ENCODE measurements at regions not wholly inside any gene's neighbourhood (a gene's known extent, or its start where the extent isn't known, plus 50 kb on each side); places are given as distances from the start of the nearest gene placed in this dataset.

GRCh38 chr18:76281565-76281964 is 213.5 kb downstream of the ZNF516 start:
- DNase-seq (ENCODE audit: low read depth in 2 of 2) = no peak
- Histone ChIP-seq H3K9ac (ENCODE audit: insufficient read depth, low read length) (no peak overlapping the region), H3K4me1 (ENCODE audit: control insufficient read depth, extremely low read depth, insufficient read depth, low read length) (no peaks in the 10 kb centered on the region), H4K20me1 (ENCODE audit: control insufficient read depth, extremely low read depth, insufficient read depth, low read length) (no peaks in the 10 kb centered on the region), H3K4me3 (replicated peaks in 1 of 4; ENCODE audit: control extremely low read depth in 1 of 4, insufficient read depth in 1 of 4, low read depth in 3 of 4, low read length in 4 of 4) (no peak overlapping the region), H3K27ac (ENCODE audit: insufficient read depth, low read length) (no peak overlapping the region), H3K27me3 (ENCODE audit: control insufficient read depth, insufficient read depth, low read length) (no peaks in the 10 kb centered on the region), H3K36me3 (ENCODE audit: control insufficient read depth, insufficient read depth, low read length) (no peaks in the 10 kb centered on the region), H3K9me3 (ENCODE audit: control insufficient read depth, insufficient read depth, low read depth, low read length) (no peaks in the 10 kb centered on the region), H3K79me2 (ENCODE audit: control insufficient read depth, insufficient read depth, low read length) (no peaks in the 10 kb centered on the region), H2AFZ (ENCODE audit: low read length) (no peak overlapping the region), H3K4me2 (ENCODE audit: extremely low read depth, insufficient read depth, low read length) (no peak overlapping the region)
- TF ChIP-seq CTCF (conservative IDR thresholded peaks at IDR 0.05 in 1 of 2, IDR thresholded peaks at IDR 0.05 in 1 of 2; ENCODE audit: low read depth in 1 of 2, low read length in 2 of 2) (no peak), EZH2 (IDR thresholded peaks at IDR 0.05; ENCODE audit: low read length, missing control alignments) (no peak)

- TF ChIP-seq EZH2 (IDR thresholded peaks at IDR 0.05; ENCODE audit: low read length, missing control alignments) = no peak
- TF ChIP-seq CTCF (conservative IDR thresholded peaks at IDR 0.05 in 1 of 2, IDR thresholded peaks at IDR 0.05 in 1 of 2; ENCODE audit: low read depth in 1 of 2, low read length in 2 of 2) = no peak
- H3K27me3 ChIP-seq (ENCODE audit: control insufficient read depth, insufficient read depth, low read length) = no peaks in the 10 kb centered on the region
- no peaks in the 10 kb centered on the region for H3K4me1 ChIP-seq (ENCODE audit: control insufficient read depth, extremely low read depth, insufficient read depth, low read length)
- H3K36me3 ChIP-seq (ENCODE audit: control insufficient read depth, insufficient read depth, low read length) = no peaks in the 10 kb centered on the region
- no peak overlapping the region for H3K4me3 ChIP-seq (replicated peaks in 1 of 4; ENCODE audit: control extremely low read depth in 1 of 4, insufficient read depth in 1 of 4, low read depth in 3 of 4, low read length in 4 of 4)
- H2AFZ ChIP-seq (ENCODE audit: low read length) = no peak overlapping the region
- no peaks in the 10 kb centered on the region for H3K79me2 ChIP-seq (ENCODE audit: control insufficient read depth, insufficient read depth, low read length)
- no peak overlapping the region for H3K9ac ChIP-seq (ENCODE audit: insufficient read depth, low read length)
- no peaks in the 10 kb centered on the region for H3K9me3 ChIP-seq (ENCODE audit: control insufficient read depth, insufficient read depth, low read depth, low read length)
- no peaks in the 10 kb centered on the region for H4K20me1 ChIP-seq (ENCODE audit: control insufficient read depth, extremely low read depth, insufficient read depth, low read length)
- H3K27ac ChIP-seq (ENCODE audit: insufficient read depth, low read length) = no peak overlapping the region
- no peak overlapping the region for H3K4me2 ChIP-seq (ENCODE audit: extremely low read depth, insufficient read depth, low read length)
- no peak for DNase-seq (ENCODE audit: low read depth in 2 of 2)
Observed at GRCh38 chr18:76277801-76278200, 217.2 kb downstream of the ZNF516 start.

DNA sequence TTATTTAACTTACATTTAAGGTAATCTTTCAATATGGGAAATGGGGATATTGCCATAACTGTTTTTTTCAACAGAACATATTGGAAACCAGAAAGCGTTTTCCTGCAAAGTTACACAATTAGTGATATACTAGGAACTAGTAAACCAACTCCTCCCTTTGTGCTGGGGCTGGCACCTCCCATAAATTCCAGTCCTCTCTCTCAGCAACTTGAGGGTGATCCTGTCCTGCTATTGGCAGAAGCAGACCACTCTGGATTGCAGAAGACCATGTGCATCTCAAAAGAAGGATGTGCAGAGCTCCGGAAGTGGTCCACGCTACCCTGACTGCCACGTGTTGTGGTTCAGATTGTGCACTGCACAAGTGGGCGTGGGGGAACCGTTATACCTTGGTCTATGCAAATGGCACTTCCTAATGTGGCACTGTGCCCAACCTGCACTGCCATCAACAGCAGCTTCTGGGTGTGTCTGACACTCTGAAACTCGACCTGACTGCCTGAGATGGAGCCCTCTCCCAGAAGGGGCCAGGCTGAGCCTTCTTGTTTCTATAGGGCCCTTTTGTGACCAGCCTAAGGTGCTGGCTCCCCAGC is 219.2 kb downstream of the ZNF516 start:
- Histone ChIP-seq H3K36me3 (ENCODE audit: control insufficient read depth, insufficient read depth, low read length) (no peaks in the 10 kb centered on the region), H3K27ac (ENCODE audit: insufficient read depth, low read length) (no peak overlapping the region), H3K9ac (ENCODE audit: insufficient read depth, low read length) (no peak overlapping the region), H3K27me3 (ENCODE audit: control insufficient read depth, insufficient read depth, low read length) (no peaks in the 10 kb centered on the region), H3K4me1 (ENCODE audit: control insufficient read depth, extremely low read depth, insufficient read depth, low read length) (no peaks in the 10 kb centered on the region), H4K20me1 (ENCODE audit: control insufficient read depth, extremely low read depth, insufficient read depth, low read length) (no peaks in the 10 kb centered on the region), H3K79me2 (ENCODE audit: control insufficient read depth, insufficient read depth, low read length) (no peaks in the 10 kb centered on the region), H3K4me3 (replicated peaks in 1 of 4; ENCODE audit: control extremely low read depth in 1 of 4, insufficient read depth in 1 of 4, low read depth in 3 of 4, low read length in 4 of 4) (no peak overlapping the region), H3K9me3 (ENCODE audit: control insufficient read depth, insufficient read depth, low read depth, low read length) (no peaks in the 10 kb centered on the region), H3K4me2 (ENCODE audit: extremely low read depth, insufficient read depth, low read length) (no peak overlapping the region), H2AFZ (ENCODE audit: low read length) (no peak overlapping the region)
- DNase-seq (ENCODE audit: low read depth in 2 of 2) = no peak
- no peak for TF ChIP-seq CTCF (conservative IDR thresholded peaks at IDR 0.05 in 1 of 2, IDR thresholded peaks at IDR 0.05 in 1 of 2; ENCODE audit: low read depth in 1 of 2, low read length in 2 of 2)
- no peak for TF ChIP-seq EZH2 (IDR thresholded peaks at IDR 0.05; ENCODE audit: low read length, missing control alignments)

All from fibroblast of lung (primary cell).